Lung (tissue), 11 donors: ENCODE measurements at regions not wholly inside any gene's neighbourhood (a gene's known extent, or its start where the extent isn't known, plus 50 kb on each side); places are given as distances from the start of the nearest gene placed in this dataset.

ENCODE experiments used
- ATAC-seq: fragments of 200-7000 bp; cut with Tn5 transposase; one replicate; pipeline ENCODE4 v1.9.1; 2020; ENCODE audit warnings: moderate number of reproducible peaks; ENCODE audit not compliant: insufficient read depth, low FRiP score
- DNase-seq, 3 donors: peaks; one replicate each; pipeline ENCODE4 v3.0.0-alpha.2; 2013 to 2017
- H3K27ac ChIP-seq, 2 donors: one replicate each; pipeline ENCODE4 v1.5.1; 2013; ENCODE audit warnings: mild to moderate bottlenecking in 2 of 2, moderate library complexity in 2 of 2, control low read depth in 1 of 2, inconsistent platforms in 1 of 2, low read depth in 1 of 2, low read length in 1 of 2
- H3K27me3 ChIP-seq, 3 donors: one replicate each; pipeline ENCODE4 v1.5.1; 2013; ENCODE audit warnings: low read length in 2 of 3; ENCODE audit not compliant: control insufficient read depth in 3 of 3, insufficient read depth in 3 of 3
- H3K36me3 ChIP-seq, 4 donors: one replicate each; pipeline ENCODE4 v1.5.1; 2013; ENCODE audit warnings: low read length in 4 of 4, mild to moderate bottlenecking in 1 of 4, moderate library complexity in 1 of 4; ENCODE audit not compliant: control insufficient read depth in 4 of 4, insufficient read depth in 4 of 4
- H3K4me1 ChIP-seq, 5 donors: one replicate each; pipeline ENCODE4 v1.5.1; 2013; ENCODE audit warnings: low read length in 5 of 5, mild to moderate bottlenecking in 2 of 5, moderate library complexity in 1 of 5; ENCODE audit not compliant: control insufficient read depth in 5 of 5, insufficient read depth in 5 of 5
- H3K4me3 ChIP-seq: one replicate; pipeline ENCODE4 v1.5.1; 2013; ENCODE audit warnings: mild to moderate bottlenecking, control low read depth, moderate library complexity
- H3K9ac ChIP-seq, 2 donors: one replicate each; pipeline ENCODE4 v1.5.1; 2013; ENCODE audit warnings: low read length in 2 of 2, control low read depth in 1 of 2; ENCODE audit not compliant: insufficient read depth in 1 of 2
- H3K9me3 ChIP-seq, 4 donors: one replicate each; pipeline ENCODE4 v1.5.1; 2013; ENCODE audit warnings: low read length in 3 of 4, mild to moderate bottlenecking in 1 of 4, moderate library complexity in 1 of 4; ENCODE audit not compliant: control insufficient read depth in 4 of 4, insufficient read depth in 3 of 4
- CTCF ChIP-seq: IDR thresholded peaks from 2 replicates; pipeline ENCODE4 v1.5.1; 2012; ENCODE audit warnings: mild to moderate bottlenecking; ENCODE audit errors: control extremely low read depth, extremely low read depth
- WGBS, 2 donors: extraction: QIAGEN DNeasy Blood & Tissue Kit; methylation state at CpG; one replicate each; pipeline ENCODE4 v1.1.7; 2013; 5-methylcytosine and 5-hydroxymethylcytosine counted together
- donor health status: control.
- donor health status: control.
- donor health status: Bipolar disorder and iron deficiency.
- donor health status: healthy.
- donor health status: DM: yes; HTN: yes; CAD: no.

DNA sequence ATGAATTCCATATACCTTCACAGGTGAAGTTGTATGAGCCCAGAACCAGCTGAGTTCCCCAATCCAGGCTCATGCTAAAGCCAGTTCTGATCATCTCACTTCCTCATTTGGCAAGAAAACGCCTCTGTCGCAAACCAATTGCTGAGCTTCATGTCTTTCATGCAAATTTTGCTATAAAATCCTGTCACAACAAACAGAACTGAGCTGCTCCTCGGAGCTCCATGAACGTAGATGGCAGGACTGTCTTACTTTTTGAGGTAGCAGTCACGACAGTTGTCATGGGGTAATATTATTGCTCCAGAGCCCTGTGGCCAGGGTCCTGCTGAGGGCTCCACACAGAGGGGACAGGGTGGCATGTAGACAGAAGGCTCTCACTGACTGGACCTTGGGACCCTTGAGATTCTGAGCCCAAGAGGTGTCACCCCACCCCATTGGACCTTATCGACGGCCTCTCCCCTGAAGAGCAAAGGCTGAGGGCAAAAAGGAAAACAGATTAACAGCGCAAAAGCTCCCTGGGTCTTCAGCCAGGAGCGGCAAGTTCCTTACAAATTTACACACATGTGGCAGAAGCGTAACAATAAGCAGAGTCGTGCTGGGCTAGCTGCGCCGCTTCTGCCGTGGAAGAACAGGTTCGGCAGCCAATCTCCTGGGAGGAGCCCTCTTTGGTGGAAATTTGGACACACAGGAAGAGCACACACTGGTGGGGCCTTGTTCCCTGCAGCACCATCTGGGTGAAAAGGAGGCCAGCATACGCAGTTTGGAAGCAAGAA lies 249.2 kb downstream of the OPA1 start:
- DNase-seq, result no peak
- peak overlapping the region in 1 of 2 donors; percentile 55 for H3K27ac ChIP-seq
- H3K4me3 ChIP-seq, result no peak overlapping the region
- peaks cover 0 to 11% (median 0%) of the 10 kb centered on the region in 5 donors for H3K4me1 ChIP-seq
- no peak for TF ChIP-seq CTCF
- no peaks in the 10 kb centered on the region for H3K36me3 ChIP-seq
- H3K27me3 ChIP-seq, result no peaks in the 10 kb centered on the region
- peak; percentile 58 for ATAC-seq
- 54 to 57% methylated on average over 16 of the region's 16 CpGs for WGBS, 2 donors
- no peaks in the 10 kb centered on the region for H3K9me3 ChIP-seq
- H3K9ac ChIP-seq, result no peak overlapping the region

DNA sequence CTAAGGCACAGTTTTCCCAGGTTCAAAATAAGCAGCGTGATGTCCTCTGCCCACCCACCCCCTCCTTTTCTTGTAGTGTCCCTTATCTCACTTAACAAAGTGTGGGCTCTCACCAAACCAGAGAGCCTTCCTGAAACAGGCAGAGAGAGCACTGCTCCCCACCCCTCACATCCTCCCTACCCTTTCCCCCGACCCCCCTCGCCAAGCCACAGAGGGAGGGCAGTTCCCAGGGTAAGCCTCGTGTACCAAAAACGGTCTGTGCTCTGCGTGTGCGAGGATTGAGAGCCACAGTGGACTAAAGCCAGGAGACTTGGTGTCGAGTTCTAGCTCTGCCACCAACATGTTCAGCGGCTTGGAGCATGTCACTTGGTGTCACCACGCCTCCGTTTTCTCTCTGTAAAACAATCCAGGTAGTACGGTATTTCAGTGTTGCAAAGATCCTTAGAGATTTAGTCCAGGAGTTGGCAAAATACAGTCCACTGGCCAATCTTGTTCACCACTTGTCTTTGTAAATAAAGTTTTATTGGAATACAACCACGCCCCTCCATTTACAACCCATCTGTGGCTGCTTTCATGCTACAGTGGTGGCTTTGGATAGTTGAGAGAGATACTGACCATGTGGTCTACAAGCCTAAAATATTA lies 249.9 kb downstream of the OPA1 start:
- H3K9me3 ChIP-seq, result no peaks in the 10 kb centered on the region
- no peak overlapping the region for H3K4me3 ChIP-seq
- H3K27ac ChIP-seq, result peak overlapping the region in 1 of 2 donors; percentile 68
- ATAC-seq (no peak), DNase-seq (no peak)
- H3K4me1 ChIP-seq, result peaks cover 0 to 11% (median 0%) of the 10 kb centered on the region in 5 donors
- H3K27me3 ChIP-seq, result no peaks in the 10 kb centered on the region
- H3K36me3 ChIP-seq, result no peaks in the 10 kb centered on the region
- TF ChIP-seq CTCF, result no peak
- no peak overlapping the region for H3K9ac ChIP-seq
- 53 to 57% methylated on average over 13 of the region's 13 CpGs for WGBS, 2 donors

DNA sequence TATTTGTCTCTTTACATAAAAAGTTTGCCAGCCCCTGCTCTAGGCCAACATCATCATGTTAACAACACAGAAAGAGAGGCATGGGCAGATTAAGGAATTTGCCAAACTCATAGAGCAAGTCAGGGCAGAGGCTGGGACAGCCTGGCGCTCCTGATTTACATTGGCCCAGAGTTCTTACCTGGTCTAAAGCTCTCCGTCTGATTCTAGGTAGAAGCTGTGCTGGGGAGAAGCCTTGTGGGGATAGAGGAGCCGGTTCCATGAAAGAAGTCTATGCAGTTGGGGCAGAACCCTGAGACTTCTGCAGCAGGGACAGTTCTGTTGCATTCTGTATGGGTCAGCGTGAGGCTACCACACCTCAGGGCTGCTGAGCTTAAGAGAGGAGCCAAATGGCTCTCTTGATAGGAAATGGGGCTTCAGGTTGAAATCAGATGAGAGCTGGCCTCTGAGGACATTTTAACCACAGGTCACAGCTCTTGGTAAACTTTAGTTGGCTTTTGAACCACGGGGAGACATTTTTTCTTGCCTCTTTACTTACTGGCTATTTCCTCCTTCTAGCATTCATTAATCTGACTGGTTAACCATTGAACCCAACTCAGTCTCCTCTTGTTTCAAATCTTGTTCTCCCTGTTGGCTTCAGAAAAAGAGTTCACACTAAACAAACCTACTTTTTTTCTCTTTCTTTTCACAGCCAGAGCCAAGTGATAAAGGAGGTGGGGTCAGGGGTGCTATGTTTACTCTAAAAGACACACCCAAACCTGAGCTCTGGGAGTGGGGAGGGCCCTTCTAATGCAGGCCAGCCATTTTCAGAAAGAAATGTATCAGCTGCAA lies 250.7 kb downstream of the OPA1 start:
- no peak for TF ChIP-seq CTCF
- Histone ChIP-seq H3K27ac (peak overlapping the region in 1 of 2 donors; percentile 68), H3K27me3 (no peaks in the 10 kb centered on the region), H3K4me3 (no peak overlapping the region), H3K9me3 (no peaks in the 10 kb centered on the region), H3K36me3 (no peaks in the 10 kb centered on the region), H3K9ac (no peak overlapping the region), H3K4me1 (peaks cover 0 to 11% (median 0%) of the 10 kb centered on the region in 5 donors)
- ATAC-seq (no peak), DNase-seq (peak; percentile 54 to 87 (median 68))
- WGBS, 2 donors, result 69 to 78% methylated on average over 5 of the region's 5 CpGs
